SK-N-SH (cell line): ENCODE measurements at regions not wholly inside any gene's neighbourhood (a gene's known extent, or its start where the extent isn't known, plus 50 kb on each side); places are given as distances from the start of the nearest gene placed in this dataset.

Source experiments
- CTCF ChIA-PET: fragments of 300-600, 350-600 bp; formaldehyde crosslinking; extraction: SDS; loops from one replicate; lab custom pipeline; 2021; lab: Yijun Ruan, JAX
- POLR2A ChIA-PET: fragments of 350-600 bp; sonication (Branson Sonifier 250); formaldehyde crosslinking; extraction: SDS; loops from one replicate; lab custom pipeline; 2020; ENCODE audit warnings: antibody characterized with exemption, inconsistent platforms; lab: Yijun Ruan, JAX
- DNase-seq: peaks from one replicate; pipeline ENCODE4 v3.0.0; 2012
- H2AFZ ChIP-seq: fragments of 200-600 bp; sonication (generic); 2 replicates; pipeline ENCODE4 v1.8.1; 2016; ENCODE audit warnings: antibody characterized with exemption, mild to moderate bottlenecking, low read depth
- H3F3A ChIP-seq: fragments of 200-600 bp; sonication (generic); replicated peaks from 2 replicates; pipeline ENCODE3; 2016; ENCODE audit warnings: antibody characterized with exemption, mild to moderate bottlenecking; ENCODE audit not compliant: insufficient read depth
- H3K27ac ChIP-seq, 2 experiments: fragments of 200-500 bp in 1 of 2; fragments of 200-600 bp in 1 of 2; sonication (Bioruptor generic) in 1 of 2; sonication (generic), shearing (Covaris generic) in 1 of 2; 2 replicates each; pipeline versions ENCODE4 v1.5.1 to v1.6.1; 2014 to 2016; ENCODE audit warnings: low read depth in 2 of 2, inconsistent platforms in 1 of 2, low read length in 1 of 2, mild to moderate bottlenecking in 1 of 2, mixed read lengths in 1 of 2
- H3K27me3 ChIP-seq: fragments of 200-600 bp; sonication (generic), shearing (Covaris generic); 2 replicates; pipeline ENCODE4 v1.6.1; 2016; ENCODE audit warnings: mixed run types; ENCODE audit not compliant: insufficient read depth
- H3K36me3 ChIP-seq, 2 experiments: fragments of 200-500 bp in 1 of 2; fragments of 200-600 bp in 1 of 2; sonication (Bioruptor generic) in 1 of 2; sonication (generic) in 1 of 2; replicated peaks in 1 of 2; 2 replicates each; pipeline versions ENCODE3 to v1.5.1; 2014 to 2016; ENCODE audit warnings: low read length in 1 of 2, mild to moderate bottlenecking in 1 of 2; ENCODE audit not compliant: insufficient read depth in 2 of 2, control insufficient read depth in 1 of 2
- H3K4me1 ChIP-seq, 2 experiments: fragments of 200-500 bp in 1 of 2; fragments of 200-600 bp in 1 of 2; sonication (Bioruptor generic) in 1 of 2; sonication (generic), shearing (Covaris generic) in 1 of 2; 2 replicates each; pipeline versions ENCODE4 v1.5.1 to v1.6.1; 2014 to 2016; ENCODE audit warnings: low read depth in 1 of 2, low read length in 1 of 2, mixed run types in 1 of 2; ENCODE audit not compliant: insufficient read depth in 2 of 2, control insufficient read depth in 1 of 2
- H3K4me2 ChIP-seq: fragments of 200-600 bp; sonication (generic), shearing (Covaris generic); 2 replicates; pipeline ENCODE4 v1.6.1; 2017; ENCODE audit warnings: mixed run types
- H3K4me3 ChIP-seq, 2 experiments: fragments of 200-500 bp in 1 of 2; fragments of 200-600 bp in 1 of 2; sonication (Bioruptor generic) in 1 of 2; sonication (generic), shearing (Covaris generic) in 1 of 2; 2 replicates each; pipeline versions ENCODE4 v1.5.1 to v1.8.1; 2014 to 2016; ENCODE audit warnings: low read depth in 2 of 2, inconsistent platforms in 1 of 2, low read length in 1 of 2, mild to moderate bottlenecking in 1 of 2, mixed read lengths in 1 of 2, moderate library complexity in 1 of 2
- H3K79me2 ChIP-seq: fragments of 200-600 bp; sonication (generic); 2 replicates; pipeline ENCODE4 v1.8.1; 2017; ENCODE audit warnings: mild to moderate bottlenecking; ENCODE audit not compliant: insufficient read depth
- H3K9ac ChIP-seq: fragments of 200-600 bp; sonication (generic); 2 replicates; pipeline ENCODE4 v1.6.1; 2017; ENCODE audit warnings: mixed run types
- H3K9me2 ChIP-seq: fragments of 200-600 bp; sonication (generic); 2 replicates; pipeline ENCODE4 v1.6.1; 2017; ENCODE audit warnings: mixed run types
- H3K9me3 ChIP-seq: fragments of 200-600 bp; sonication (generic); 2 replicates; pipeline ENCODE4 v1.6.1; 2017; ENCODE audit warnings: mixed run types, mild to moderate bottlenecking, moderate library complexity
- H4K20me1 ChIP-seq: fragments of 200-600 bp; sonication (generic); 2 replicates; pipeline ENCODE4 v1.6.1; 2017; ENCODE audit warnings: mild to moderate bottlenecking, mixed run types; ENCODE audit not compliant: insufficient read depth
- CHD2 ChIP-seq: fragments of 150-350 bp; IDR thresholded peaks from 2 replicates; pipeline ENCODE4 v1.6.1; 2018; ENCODE audit warnings: low read length; ENCODE audit not compliant: partially characterized antibody
- ELF1 ChIP-seq: IDR thresholded peaks from 2 replicates; pipeline ENCODE4 v1.4.0; 2012
- FOSL2 ChIP-seq: IDR thresholded peaks from 2 replicates; pipeline ENCODE4 v1.4.0; 2012; ENCODE audit warnings: low read depth, mild to moderate bottlenecking, moderate library complexity, borderline replicate concordance
- FOXJ3 ChIP-seq: sonication (generic); formaldehyde crosslinking; IDR thresholded peaks from 2 replicates; pipeline ENCODE4 v1.5.1; 2020; ENCODE audit warnings: mild to moderate bottlenecking, missing genetic modification reagents
- FOXM1 ChIP-seq: IDR thresholded peaks from 2 replicates; pipeline ENCODE4 v1.4.0; 2012; ENCODE audit warnings: low read depth, mild to moderate bottlenecking
- GABPA ChIP-seq: IDR thresholded peaks from 2 replicates; pipeline ENCODE4 v1.4.0; 2012; ENCODE audit warnings: low read depth, mild to moderate bottlenecking
- MAX ChIP-seq: IDR thresholded peaks from 2 replicates; pipeline ENCODE4 v1.4.0; 2012; ENCODE audit warnings: low read depth
- MXI1 ChIP-seq: IDR thresholded peaks from 2 replicates; pipeline ENCODE4 v1.6.1; 2012; ENCODE audit warnings: mild to moderate bottlenecking, low read depth, low read length, improper control_type of control experiment
- NFIC ChIP-seq: IDR thresholded peaks from 2 replicates; pipeline ENCODE4 v1.4.0; 2012; ENCODE audit warnings: borderline replicate concordance
- POLR2AphosphoS5 ChIP-seq: IDR thresholded peaks from 2 replicates; pipeline ENCODE4 v1.6.1; 2012; ENCODE audit warnings: low read depth, low read length
- RXRA ChIP-seq: IDR thresholded peaks from 2 replicates; pipeline ENCODE4 v1.4.0; 2012; ENCODE audit warnings: low read depth, mild to moderate bottlenecking, borderline replicate concordance
- SIN3A ChIP-seq: IDR thresholded peaks from 2 replicates; pipeline ENCODE4 v1.6.1; 2012; ENCODE audit warnings: low read depth, mild to moderate bottlenecking, low read length, moderate library complexity, borderline replicate concordance
- SMC3 ChIP-seq: IDR thresholded peaks from 2 replicates; pipeline ENCODE4 v1.6.1; 2012; ENCODE audit warnings: low read depth, low read length, improper control_type of control experiment
- TAF1 ChIP-seq: IDR thresholded peaks from 2 replicates; pipeline ENCODE4 v1.6.1; 2012; ENCODE audit warnings: low read depth, mild to moderate bottlenecking, low read length, moderate library complexity, borderline replicate concordance
- TCF12 ChIP-seq: IDR thresholded peaks from 2 replicates; pipeline ENCODE4 v1.4.0; 2012
- TEAD4 ChIP-seq: IDR thresholded peaks from 2 replicates; pipeline ENCODE4 v1.4.0; 2012; ENCODE audit warnings: mild to moderate bottlenecking, borderline replicate concordance; ENCODE audit not compliant: insufficient read depth
- USF1 ChIP-seq: IDR thresholded peaks from 2 replicates; pipeline ENCODE4 v1.4.0; 2012; ENCODE audit warnings: low read depth, borderline replicate concordance
- USF2 ChIP-seq: fragments of 150-350 bp; IDR thresholded peaks from 2 replicates; pipeline ENCODE4 v1.6.1; 2017; ENCODE audit warnings: antibody characterized with exemption, low read length, low read depth, borderline replicate concordance
- YY1 ChIP-seq: IDR thresholded peaks from 2 replicates; pipeline ENCODE4 v1.4.0; 2012; ENCODE audit warnings: low read depth, mild to moderate bottlenecking
- ZBTB33 ChIP-seq: IDR thresholded peaks from 2 replicates; pipeline ENCODE4 v1.4.0; 2012; ENCODE audit warnings: low read depth, borderline replicate concordance
- WGBS: methylation state at CpG from one replicate; pipeline ENCODE4 v1.1.6; 2017; ENCODE audit warnings: low lambda C conversion rate; 5-methylcytosine and 5-hydroxymethylcytosine counted together

GRCh38 chr11:64474680-64475079 lies 81.1 kb upstream of the SLC22A11 start:
- Histone ChIP-seq H3K4me1 (no peaks in the 10 kb centered on the region; a peak in 1 of 4 replicates), H2AFZ (no peak overlapping the region), H3K79me2 (no peaks in the 10 kb centered on the region), H3K36me3 (no peaks in the 10 kb centered on the region), H3K27ac (no peak overlapping the region), H3K9me2 (no peaks in the 10 kb centered on the region), H3K9me3 (no peaks in the 10 kb centered on the region), H3F3A (no peaks in the 10 kb centered on the region), H3K9ac (no peak overlapping the region), H4K20me1 (no peaks in the 10 kb centered on the region), H3K4me2 (no peak overlapping the region), H3K27me3 (peaks cover 18% of the 10 kb centered on the region; the same call in 1 of the 2 replicates), H3K4me3 (no peak overlapping the region)
- 66% methylated on average over 11 of the region's 11 CpGs for WGBS
- no peak for DNase-seq
- POLR2A ChIA-PET, result no interaction called here
- TF ChIP-seq GABPA (no peak), USF2 (no peak), CHD2 (no peak), SIN3A (no peak), ELF1 (no peak), TAF1 (no peak), USF1 (no peak), ZBTB33 (no peak), SMC3 (no peak), RXRA (no peak), TCF12 (no peak), FOSL2 (no peak), FOXM1 (no peak), YY1 (no peak), TEAD4 (no peak), MAX (no peak), MXI1 (no peak), FOXJ3 (CRISPR knock-in tag) (no peak), POLR2AphosphoS5 (no peak), NFIC (no peak)
- CTCF ChIA-PET, result interaction anchor here (0.7 to 1.6 kb wide), 4 partner anchors 15 to 26 kb away, joined by 3 to 6 read pairs (median 4); no protein-coding TSS in a partner anchor
